PC-9 (cell line): ENCODE measurements at regions not wholly inside any gene's neighbourhood (a gene's known extent, or its start where the extent isn't known, plus 50 kb on each side); places are given as distances from the start of the nearest gene placed in this dataset.

ENCODE experiments used
- BruUV-seq: library from RNA; stranded (reverse); fragments of 400-500 nt; replicated peaks from 2 replicates; lab custom pipeline; 2021; lab: Mats Ljungman, UMichigan
- CTCF ChIA-PET: fragments of 300-600 bp; sonication (Branson Sonifier 250); formaldehyde crosslinking; loops from one replicate; lab custom pipeline; 2022; ENCODE audit warnings: antibody characterized with exemption; lab: Charles Lee
- POLR2A ChIA-PET: fragments of 300-600 bp; sonication (Branson Sonifier 250); formaldehyde crosslinking; loops from one replicate; lab custom pipeline; 2022; ENCODE audit warnings: antibody characterized with exemption; ENCODE audit not compliant: unreplicated experiment; lab: Charles Lee
- DNase-seq, 2 experiments: peaks; one replicate each; pipeline versions ENCODE4 v3.0.0 to v3.0.0-alpha.2; 2015 to 2022; ENCODE audit warnings: mixed read lengths in 1 of 2
- H2AFZ ChIP-seq: fragments of 200-600 bp; sonication (generic); 2 replicates; pipeline ENCODE4 v1.8.1; 2017; ENCODE audit warnings: antibody characterized with exemption
- H3F3A ChIP-seq: fragments of 200-600 bp; sonication (generic); 2 replicates; pipeline ENCODE4 v1.8.1; 2017; ENCODE audit warnings: antibody characterized with exemption, mild to moderate bottlenecking, low read depth; ENCODE audit not compliant: insufficient read depth
- H3K27ac ChIP-seq: fragments of 200-600 bp; sonication (generic); 2 replicates; pipeline ENCODE4 v1.6.1; 2016; ENCODE audit warnings: mixed run types
- H3K27me3 ChIP-seq: fragments of 200-600 bp; sonication (generic); 2 replicates; pipeline ENCODE4 v1.6.1; 2016; ENCODE audit warnings: low read depth, mixed run types; ENCODE audit not compliant: insufficient read depth
- H3K36me3 ChIP-seq: fragments of 200-600 bp; sonication (generic); 2 replicates; pipeline ENCODE4 v1.6.1; 2016; ENCODE audit warnings: low read depth, mixed run types
- H3K4me1 ChIP-seq: fragments of 200-600 bp; sonication (generic); replicated peaks from 2 replicates; pipeline ENCODE4 v1.6.1; 2016; ENCODE audit warnings: mixed run types; ENCODE audit not compliant: insufficient read depth
- H3K4me2 ChIP-seq: fragments of 200-600 bp; sonication (generic); 2 replicates; pipeline ENCODE4 v1.6.1; 2017; ENCODE audit warnings: mixed run types
- H3K4me3 ChIP-seq: fragments of 200-600 bp; sonication (generic); 2 replicates; pipeline ENCODE4 v1.6.1; 2016; ENCODE audit warnings: mixed run types
- H3K79me2 ChIP-seq: fragments of 200-600 bp; sonication (generic); 2 replicates; pipeline ENCODE4 v1.6.1; 2017; ENCODE audit warnings: low read depth, mixed run types
- H3K9me2 ChIP-seq: fragments of 200-600 bp; sonication (generic); 2 replicates; pipeline ENCODE4 v1.8.1; 2017; ENCODE audit warnings: mild to moderate bottlenecking; ENCODE audit not compliant: insufficient read depth
- H3K9me3 ChIP-seq: fragments of 200-600 bp; sonication (generic); 2 replicates; pipeline ENCODE4 v1.8.1; 2016; ENCODE audit warnings: low read depth; ENCODE audit not compliant: insufficient read depth
- H4K20me1 ChIP-seq: fragments of 200-600 bp; sonication (generic); 2 replicates; pipeline ENCODE4 v1.8.1; 2017; ENCODE audit not compliant: insufficient read depth
- CTCF ChIP-seq: fragments of 200-600 bp; sonication (generic); conservative IDR thresholded peaks from 2 replicates; pipeline ENCODE4 v1.6.1; 2017; ENCODE audit warnings: mixed run types, antibody characterized with exemption, mild to moderate bottlenecking, moderate library complexity
- EZH2 ChIP-seq: fragments of 200-600 bp; sonication (generic); IDR thresholded peaks from 2 replicates; pipeline ENCODE4 v1.8.0; 2017; ENCODE audit warnings: antibody characterized with exemption, low read depth
- intact Hi-C: fragments of 100-400 bp; cut with micrococcal nuclease; formaldehyde crosslinking; loops from one replicate; pipeline ENCODE4 v1.10.0; 2022; ENCODE audit not compliant: unreplicated experiment

- intact Hi-C loops, result no loop called here
- Histone ChIP-seq H3K4me3 (no peak overlapping the region), H3F3A (no peaks in the 10 kb centered on the region), H3K27me3 (no peaks in the 10 kb centered on the region), H3K36me3 (no peaks in the 10 kb centered on the region), H2AFZ (no peak overlapping the region), H3K4me2 (no peak overlapping the region), H3K4me1 (no peaks in the 10 kb centered on the region), H3K9me2 (no peaks in the 10 kb centered on the region), H3K79me2 (no peaks in the 10 kb centered on the region), H4K20me1 (no peaks in the 10 kb centered on the region; the same call in 1 of the 2 replicates), H3K9me3 (no peaks in the 10 kb centered on the region), H3K27ac (no peak overlapping the region)
- TF ChIP-seq CTCF, result 0 out of 2 replicates have a peak, but pooled peaks have one; percentile 10
- no peak for TF ChIP-seq EZH2
- BruUV-seq, result no TSS peak
- ChIA-PET CTCF (no interaction called here), POLR2A (interaction anchor here (0.5 kb wide), 1 partner anchor 180 kb away, joined by 11 read pairs; no protein-coding TSS in a partner anchor)
- DNase-seq, result no peak
These were observed 71.1 kb upstream of the ZCCHC13 start for GRCh38 chrX:74232859-74233258.

GRCh38 chrX:74231625-74232024 is 72.4 kb upstream of the ZCCHC13 start:
- Histone ChIP-seq H2AFZ (no peak overlapping the region), H3K27ac (no peak overlapping the region), H3K4me3 (no peak overlapping the region), H3K36me3 (no peaks in the 10 kb centered on the region; the same call in 1 of the 2 replicates), H3F3A (no peaks in the 10 kb centered on the region), H3K9me2 (no peaks in the 10 kb centered on the region), H4K20me1 (no peaks in the 10 kb centered on the region; the same call in 1 of the 2 replicates), H3K9me3 (no peaks in the 10 kb centered on the region), H3K4me1 (no peaks in the 10 kb centered on the region), H3K27me3 (no peaks in the 10 kb centered on the region), H3K79me2 (no peaks in the 10 kb centered on the region), H3K4me2 (no peak overlapping the region)
- POLR2A ChIA-PET, result no interaction called here
- TF ChIP-seq EZH2 (no peak), CTCF (no peak)
- DNase-seq, result no peak
- CTCF ChIA-PET, result no interaction called here
- no TSS peak for BruUV-seq
- intact Hi-C loops, result no loop called here

GRCh38 chrX:74230094-74230493 is 73.9 kb upstream of the ZCCHC13 start:
- no peaks in the 10 kb centered on the region for H3K27me3 ChIP-seq
- no peaks in the 10 kb centered on the region for H3K9me3 ChIP-seq
- DNase-seq, result no peak
- H3K27ac ChIP-seq, result no peak overlapping the region
- no peak overlapping the region for H2AFZ ChIP-seq
- H3K36me3 ChIP-seq, result no peaks in the 10 kb centered on the region; the same call in 1 of the 2 replicates
- intact Hi-C loops, result no loop called here
- H3K79me2 ChIP-seq, result no peaks in the 10 kb centered on the region
- no peak overlapping the region for H3K4me2 ChIP-seq
- no peak overlapping the region for H3K4me3 ChIP-seq
- H3K4me1 ChIP-seq, result no peaks in the 10 kb centered on the region
- no peaks in the 10 kb centered on the region for H3K9me2 ChIP-seq
- ChIA-PET CTCF (no interaction called here), POLR2A (no interaction called here)
- H4K20me1 ChIP-seq, result no peaks in the 10 kb centered on the region; the same call in 1 of the 2 replicates
- TF ChIP-seq EZH2, result no peak
- no peaks in the 10 kb centered on the region for H3F3A ChIP-seq
- no TSS peak for BruUV-seq

GRCh38 chrX:74225111-74225510 is 78.9 kb upstream of the ZCCHC13 start:
- ChIA-PET CTCF (no interaction called here), POLR2A (no interaction called here)
- no peaks in the 10 kb centered on the region; the same call in none of the 2 replicates for H3K36me3 ChIP-seq
- no peaks in the 10 kb centered on the region for H3K9me3 ChIP-seq
- no peak overlapping the region for H2AFZ ChIP-seq
- H3K27me3 ChIP-seq, result no peaks in the 10 kb centered on the region
- no peaks in the 10 kb centered on the region for H3K79me2 ChIP-seq
- intact Hi-C loops, result no loop called here
- H3K4me2 ChIP-seq, result no peak overlapping the region
- no peak for TF ChIP-seq EZH2
- no peak for TF ChIP-seq CTCF
- H3K9me2 ChIP-seq, result no peaks in the 10 kb centered on the region
- no peaks in the 10 kb centered on the region for H3F3A ChIP-seq
- H3K27ac ChIP-seq, result no peak overlapping the region
- H3K4me3 ChIP-seq, result no peak overlapping the region
- BruUV-seq, result no TSS peak
- no peaks in the 10 kb centered on the region for H4K20me1 ChIP-seq
- no peak for DNase-seq
- no peaks in the 10 kb centered on the region for H3K4me1 ChIP-seq
